DMS114 treated with DMSO at 0.1 percent for 48 hours (cell line): ENCODE measurements at regions not wholly inside any gene's neighbourhood (a gene's known extent, or its start where the extent isn't known, plus 50 kb on each side); places are given as distances from the start of the nearest gene placed in this dataset.

ENCODE experiments used
- DNase-seq: peaks from one replicate; lab custom pipeline; 2025; ENCODE audit not compliant: unreplicated experiment; lab: John Stamatoyannopoulos, UW

DNA sequence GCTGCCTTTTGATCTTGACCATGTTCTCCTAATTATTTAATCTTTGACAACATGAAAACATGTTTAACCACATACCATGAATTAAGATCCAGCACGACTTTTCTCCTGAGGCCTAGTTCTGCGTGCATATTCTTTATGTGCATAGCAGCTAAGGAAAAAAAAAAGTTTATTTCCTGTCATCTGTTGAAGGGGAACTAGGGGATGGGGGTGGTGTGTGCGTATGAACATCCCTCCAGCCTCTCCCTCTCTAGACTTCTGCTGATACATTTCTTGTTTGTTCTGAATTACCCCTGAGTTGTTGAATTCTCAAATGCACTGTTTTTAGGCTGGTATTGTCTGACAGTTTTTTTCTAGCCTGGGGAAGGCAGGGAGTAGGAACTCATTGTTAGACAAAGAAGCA, 543.3 kb downstream of the FGF9 start:
- no peak for DNase-seq

DNA sequence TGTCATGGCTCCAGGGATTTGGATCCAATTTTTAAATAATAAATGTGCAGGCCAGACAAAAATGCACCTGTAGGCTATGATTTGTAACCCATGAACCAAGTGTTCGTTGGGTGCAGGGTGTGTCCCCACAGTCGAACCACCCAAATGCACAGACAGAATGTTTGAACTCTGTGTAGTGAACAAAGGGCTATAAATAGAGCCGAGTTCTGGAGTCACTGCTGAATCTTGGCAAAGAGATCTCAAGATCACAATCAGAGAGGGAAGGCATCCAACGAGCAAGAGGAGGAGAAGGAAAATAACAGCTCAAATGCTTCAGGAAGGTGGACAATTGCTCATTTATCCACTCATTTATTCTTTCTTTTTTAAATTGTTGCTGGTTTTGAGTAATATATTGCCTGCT, 547.9 kb downstream of the FGF9 start:
- DNase-seq, result no peak

DNA sequence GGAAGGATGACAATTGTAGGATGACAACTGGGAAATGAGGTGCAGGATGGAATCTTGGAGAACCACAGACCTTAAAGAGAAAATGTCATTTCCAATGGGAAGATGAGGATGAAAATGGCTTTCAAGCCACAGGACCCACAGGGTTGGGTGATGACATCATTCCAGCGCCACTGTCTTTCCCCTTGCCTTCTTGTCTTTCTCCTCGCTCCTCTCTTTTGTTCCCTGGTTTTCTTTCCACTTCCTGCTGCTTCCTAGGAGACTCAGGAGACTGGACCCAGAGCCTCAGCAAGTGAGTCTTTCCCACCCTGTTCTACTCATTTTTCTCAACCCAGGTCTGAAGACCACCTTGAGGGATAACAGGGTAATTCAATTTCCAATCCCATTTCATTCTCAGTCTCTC, 548.8 kb downstream of the FGF9 start:
- DNase-seq, result no peak

DNA sequence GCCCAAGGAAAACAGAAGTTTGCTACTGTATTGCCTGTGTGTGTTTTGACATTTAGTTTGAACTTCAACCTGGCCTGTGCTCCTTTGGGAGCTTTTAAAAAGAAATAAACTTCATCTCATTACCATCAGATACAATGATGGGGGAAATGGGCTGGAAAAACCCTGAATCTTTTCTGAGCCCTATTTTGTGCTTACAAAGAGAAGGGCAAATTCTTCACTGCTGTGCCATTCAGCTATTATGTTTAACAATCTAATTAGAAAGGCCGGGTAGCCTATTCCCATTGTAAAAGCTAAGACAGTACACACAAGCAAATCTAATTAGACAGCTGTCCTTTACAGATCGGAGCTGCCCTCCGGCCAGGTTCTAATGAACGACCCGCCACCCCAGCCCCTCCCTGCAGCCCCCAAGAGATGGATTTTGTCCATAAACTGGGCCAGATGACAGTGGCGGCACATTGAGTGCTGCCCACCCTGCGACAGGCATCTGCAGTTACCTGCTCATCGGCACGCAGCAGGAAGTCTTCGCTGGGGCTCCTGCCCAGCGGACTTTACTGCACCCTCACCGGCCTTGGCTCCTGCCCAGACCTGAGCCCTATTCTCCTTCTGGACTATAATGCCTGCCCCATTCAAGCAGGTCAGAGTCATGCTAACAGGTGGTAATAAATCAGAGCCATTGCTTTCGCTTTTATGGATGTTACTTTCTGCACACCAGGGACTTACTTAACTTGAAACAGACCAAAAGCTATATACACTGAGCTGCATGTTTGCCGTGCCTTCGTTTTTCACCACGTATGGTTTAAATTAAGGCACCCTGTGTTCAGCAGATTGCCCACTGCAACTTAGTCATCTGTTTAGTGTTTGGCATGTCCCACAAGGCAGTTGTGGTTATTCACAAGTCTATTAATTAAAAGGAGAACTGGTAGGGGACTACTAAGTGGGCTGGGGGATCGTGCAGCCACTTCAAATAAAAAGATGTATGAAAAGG, 549.6 kb downstream of the FGF9 start:
- no peak for DNase-seq

DNA sequence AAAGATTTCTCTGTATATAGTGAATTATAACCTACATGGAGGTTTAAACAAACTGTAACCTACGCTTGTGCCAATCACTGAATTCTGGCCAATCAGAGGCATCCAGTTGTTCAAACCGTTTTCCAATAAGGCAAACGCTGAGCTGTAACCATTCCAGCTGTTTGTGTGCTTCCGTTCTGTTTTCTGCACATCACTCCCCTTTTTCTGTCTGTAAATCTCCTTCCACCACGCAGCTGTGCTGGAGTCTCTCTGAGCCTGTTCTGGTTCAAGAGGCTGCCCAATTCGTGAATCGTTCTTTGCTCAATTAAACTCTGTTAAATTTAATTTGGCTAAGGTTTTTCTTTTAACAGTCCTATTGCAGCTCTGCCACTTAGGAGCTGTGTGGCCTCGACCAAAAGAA, 552.5 kb downstream of the FGF9 start:
- no peak for DNase-seq

DNA sequence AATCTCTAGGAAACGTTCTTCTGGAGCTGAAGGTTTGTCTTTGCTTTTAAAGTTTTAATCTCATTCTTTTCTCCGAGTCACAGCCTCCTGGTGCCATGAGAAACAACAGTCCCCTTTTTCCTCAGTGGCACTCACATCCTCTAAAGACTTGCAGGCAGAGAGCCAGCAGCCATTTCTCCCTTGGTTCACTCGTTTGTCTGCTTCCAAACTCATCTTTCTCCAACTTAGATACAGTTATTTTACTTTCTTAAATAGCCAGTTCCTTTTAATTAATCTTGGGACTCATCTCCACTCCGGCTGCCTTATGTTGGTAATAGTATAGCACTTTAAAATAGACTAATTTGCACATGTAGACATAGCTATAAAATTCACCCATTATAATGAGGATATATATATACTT, 555.2 kb downstream of the FGF9 start:
- no peak for DNase-seq

DNA sequence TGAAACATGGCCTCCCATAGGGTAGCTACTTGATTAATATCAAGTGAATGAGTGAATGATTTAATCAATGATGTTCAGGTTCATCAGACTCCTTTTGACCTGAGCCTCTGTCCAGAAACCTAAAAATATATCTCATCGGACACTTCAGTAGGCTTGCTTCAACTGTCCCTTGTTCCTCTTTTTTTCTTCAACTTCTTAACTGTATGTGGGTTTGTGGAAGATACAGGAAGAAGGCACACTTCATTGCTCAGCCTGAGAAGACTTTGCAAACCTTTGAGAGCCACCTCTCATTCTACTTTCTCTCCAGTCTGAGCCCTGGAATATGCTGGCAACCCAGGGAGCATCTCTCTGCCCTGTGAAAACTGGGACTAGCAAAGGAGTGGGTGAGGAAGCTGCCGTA, 557.0 kb downstream of the FGF9 start:
- DNase-seq, result no peak

DNA sequence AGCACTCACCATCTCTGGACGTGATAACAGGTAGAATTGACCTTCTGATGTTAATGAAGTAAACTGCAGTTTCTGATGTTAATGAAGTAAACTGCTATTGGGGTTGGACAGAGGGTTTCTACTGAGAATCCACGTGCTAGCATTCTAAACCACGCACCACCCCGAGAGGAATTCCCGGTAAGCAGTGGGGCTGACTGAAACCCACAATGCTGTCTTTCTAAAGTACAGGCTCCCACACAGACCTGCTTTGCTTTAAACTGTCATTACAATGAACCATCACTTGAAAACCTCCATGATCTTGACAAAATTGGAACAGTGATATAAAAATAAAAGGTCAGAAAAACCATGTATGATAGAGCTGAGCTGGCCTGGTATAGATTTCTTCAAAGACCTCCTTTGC, 559.0 kb downstream of the FGF9 start:
- DNase-seq, result no peak

DNA sequence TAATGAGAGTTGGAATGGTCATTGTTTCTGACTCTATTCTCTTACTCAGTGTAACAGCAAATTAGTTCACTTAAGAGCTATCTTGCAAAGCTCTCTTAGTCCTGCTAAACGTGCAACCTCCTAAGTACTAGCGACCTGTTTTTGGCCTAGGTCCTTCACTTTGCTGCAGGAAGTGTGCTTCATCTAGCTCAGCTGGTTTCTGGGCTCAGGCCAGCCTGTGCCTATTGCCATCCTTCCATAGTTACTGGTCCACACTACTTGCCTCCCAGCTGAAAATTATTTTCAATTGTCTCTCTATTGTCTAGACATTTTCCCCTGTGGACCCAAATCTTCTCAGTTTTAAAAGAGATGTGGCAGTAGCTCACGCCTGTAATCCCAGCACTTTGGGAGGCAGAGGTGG, 561.3 kb downstream of the FGF9 start:
- no peak for DNase-seq

DNA sequence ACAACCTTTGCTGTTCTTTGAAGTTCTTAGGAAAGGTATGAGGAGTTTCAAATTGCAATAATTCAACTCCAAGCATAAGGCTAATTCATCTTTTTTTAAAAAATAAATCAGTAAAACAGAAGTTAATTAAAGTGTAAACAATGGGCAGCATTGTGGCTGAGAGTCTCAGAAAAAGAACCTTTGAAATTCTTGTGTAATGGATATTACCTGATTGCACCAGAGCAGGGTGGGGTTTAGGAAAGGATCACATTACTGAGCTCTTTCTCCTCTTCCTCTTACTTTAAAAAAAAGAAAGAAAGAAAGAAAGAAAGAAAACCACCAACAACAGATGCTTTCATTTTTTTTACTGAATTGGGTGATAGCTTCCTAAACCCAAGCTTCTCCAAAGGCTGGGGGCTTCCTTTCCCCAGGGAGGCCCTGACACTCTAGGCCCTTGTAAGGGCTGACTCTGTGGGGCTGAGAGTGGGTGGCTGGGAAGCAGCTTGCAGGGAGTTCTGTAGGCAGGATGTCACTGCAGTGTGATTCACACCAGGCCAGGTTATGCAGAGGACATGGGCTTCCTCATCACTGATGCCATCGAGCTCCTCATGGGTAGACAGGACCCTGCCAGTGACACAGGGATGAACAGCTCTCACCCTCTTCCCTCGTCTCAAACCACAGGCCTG, 564.5 kb downstream of the FGF9 start:
- no peak for DNase-seq

DNA sequence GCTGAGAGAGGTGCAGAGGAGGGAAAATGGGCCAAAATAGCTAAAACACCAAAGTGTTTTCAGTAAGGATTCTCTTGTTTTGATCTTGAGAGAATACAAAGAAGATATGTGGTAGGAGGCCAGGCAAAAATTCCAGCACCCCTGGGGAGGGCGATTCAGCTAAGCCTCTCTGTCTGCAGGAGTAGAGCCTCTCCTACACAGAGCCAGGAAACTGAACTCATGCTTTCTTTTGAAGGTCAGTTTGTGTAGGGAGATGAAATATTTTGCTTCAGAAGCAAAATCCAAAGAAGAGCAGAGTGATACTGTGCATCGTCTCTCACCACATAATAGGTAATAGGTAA, 565.0 kb downstream of the FGF9 start:
- DNase-seq, result no peak

DNA sequence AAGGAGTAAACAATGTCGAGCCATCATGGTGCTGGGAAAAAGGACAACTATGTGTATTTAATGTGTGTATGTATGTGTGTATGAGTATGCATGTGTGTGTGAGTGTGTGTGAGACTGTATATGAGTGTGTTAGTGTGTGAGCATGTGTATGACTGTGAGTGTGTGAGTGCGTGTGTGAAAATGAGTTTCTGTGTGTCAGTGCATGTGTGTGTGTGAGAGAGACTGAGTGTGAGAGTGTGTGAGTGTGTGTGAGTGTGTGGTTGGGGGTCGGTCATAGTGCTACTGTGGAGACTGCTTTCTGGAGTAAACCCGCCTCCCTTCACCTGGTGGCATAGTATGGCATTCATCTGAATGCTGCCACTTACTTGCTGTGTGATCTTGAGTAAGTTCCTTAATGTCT, 567.4 kb downstream of the FGF9 start:
- no peak for DNase-seq

DNA sequence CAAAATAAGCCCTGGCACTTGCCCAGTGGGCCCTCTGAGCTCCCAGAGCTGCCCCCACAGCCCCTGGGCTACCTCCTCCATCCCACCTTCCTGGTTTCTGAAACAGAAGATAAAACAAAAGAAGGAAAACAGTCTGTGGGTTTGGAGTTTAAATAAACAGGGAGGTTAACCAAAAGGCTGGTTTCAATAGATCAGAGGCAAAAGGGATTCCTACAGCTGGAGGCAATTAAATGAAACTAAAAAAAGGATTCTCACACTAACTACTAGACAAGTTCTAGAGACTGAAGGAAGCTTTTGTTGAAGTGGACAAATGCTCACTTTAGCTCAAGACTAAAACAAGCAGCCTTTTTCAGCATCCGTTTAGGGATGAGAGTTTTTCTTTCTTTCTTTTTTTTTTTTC, 569.8 kb downstream of the FGF9 start:
- no peak for DNase-seq

DNA sequence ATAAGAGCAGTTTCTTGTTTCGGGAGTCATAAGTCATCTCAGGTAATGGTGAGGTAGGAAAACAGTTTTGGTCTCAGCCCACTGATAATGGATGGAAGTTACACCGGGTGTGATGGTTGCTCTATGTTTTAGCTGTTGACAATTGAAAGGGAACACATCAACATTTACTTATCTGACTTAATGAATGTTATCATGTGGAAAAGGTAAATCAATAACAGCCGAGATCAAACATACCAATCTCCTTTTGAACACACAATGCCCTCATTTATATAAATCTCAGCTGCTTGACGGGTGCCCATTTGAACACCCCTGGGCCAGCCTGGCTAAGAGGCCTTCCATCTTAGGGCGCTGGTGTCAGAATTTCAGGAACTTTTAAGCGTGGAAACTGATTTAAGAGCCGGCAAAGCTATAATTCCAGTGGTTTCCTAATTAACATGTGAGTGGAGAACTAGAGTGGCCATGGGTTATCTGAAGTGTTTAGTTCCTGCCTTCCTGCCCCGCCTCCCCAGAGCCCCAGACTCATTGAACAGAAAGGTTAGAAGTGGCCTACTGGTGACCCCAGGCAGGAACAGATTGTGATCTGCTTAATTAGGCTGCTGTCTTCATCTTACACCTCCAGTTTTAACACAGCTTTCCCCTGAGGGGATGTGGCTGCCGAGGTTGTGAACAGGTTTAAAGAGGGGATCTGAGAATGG, 572.7 kb downstream of the FGF9 start:
- DNase-seq, result no peak

DNA sequence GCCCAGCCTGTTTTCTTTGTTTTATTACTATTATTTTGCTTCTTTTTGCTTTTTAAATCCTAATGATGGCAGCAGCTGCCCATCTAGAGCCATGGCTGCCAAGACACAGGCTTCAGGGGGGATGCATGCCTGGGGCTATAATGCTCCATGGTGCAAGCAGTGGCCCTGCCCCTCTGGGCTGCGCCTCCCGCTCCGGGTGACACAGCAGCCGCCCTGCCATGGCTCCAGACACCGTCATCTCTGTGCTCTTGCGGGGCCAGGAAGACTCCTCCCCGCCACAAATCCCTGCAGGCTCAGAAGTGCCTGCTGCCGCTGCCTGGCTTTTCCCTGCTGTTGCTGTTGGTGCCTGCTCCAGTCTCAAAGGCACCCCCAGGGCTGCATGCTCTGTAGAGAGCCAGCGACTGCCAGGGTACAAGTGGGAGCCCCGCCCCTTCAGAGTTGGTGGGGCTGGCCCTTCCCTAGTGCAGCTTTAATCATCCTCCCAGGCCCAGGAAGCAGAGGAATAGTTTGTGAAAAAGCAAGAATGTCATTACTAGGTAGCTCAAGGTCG, 581.5 kb downstream of the FGF9 start:
- no peak for DNase-seq

DNA sequence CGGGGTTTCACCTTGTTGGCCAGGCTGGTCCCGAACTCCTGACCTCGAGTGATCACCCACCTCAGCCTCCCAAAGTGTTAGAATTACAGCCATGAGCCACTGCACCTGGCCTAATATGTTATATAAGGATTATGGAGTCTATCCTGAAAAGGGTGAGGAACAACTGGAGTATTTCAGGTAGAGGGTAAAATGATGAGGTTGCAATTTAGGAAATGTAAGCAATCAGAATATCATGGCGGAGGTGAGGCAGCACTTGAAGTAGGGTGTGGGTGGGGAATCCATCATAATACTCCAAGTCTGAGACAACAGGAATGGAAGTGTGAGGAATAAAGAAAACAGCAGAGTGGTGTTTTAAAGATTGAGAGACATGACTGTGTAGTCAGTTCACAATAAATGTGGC, 582.2 kb downstream of the FGF9 start:
- DNase-seq, result no peak

DNA sequence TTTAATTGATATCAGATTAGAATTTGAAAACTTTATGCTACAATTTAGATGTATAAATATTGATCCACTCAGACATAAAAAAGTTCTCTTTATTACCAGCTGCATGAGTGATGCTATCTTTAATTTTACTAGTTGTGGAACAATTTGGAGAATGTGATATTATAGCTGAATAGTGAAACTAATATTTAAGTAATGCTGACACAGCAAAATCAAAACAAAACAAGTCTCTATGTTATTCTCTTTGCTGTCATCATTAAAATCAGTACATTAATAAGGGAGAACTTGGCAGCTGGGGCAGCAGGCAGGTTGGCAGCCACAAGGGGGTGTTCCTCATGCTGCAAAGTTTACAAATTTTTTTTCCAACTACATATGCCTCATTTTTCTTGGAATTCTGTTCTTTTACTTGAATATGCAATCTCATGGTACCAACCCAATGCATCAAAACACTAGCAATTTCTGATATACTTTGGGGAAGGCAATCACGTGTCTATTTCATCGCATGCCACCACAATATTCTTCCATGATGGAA, 585.3 kb downstream of the FGF9 start:
- DNase-seq, result no peak

DNA sequence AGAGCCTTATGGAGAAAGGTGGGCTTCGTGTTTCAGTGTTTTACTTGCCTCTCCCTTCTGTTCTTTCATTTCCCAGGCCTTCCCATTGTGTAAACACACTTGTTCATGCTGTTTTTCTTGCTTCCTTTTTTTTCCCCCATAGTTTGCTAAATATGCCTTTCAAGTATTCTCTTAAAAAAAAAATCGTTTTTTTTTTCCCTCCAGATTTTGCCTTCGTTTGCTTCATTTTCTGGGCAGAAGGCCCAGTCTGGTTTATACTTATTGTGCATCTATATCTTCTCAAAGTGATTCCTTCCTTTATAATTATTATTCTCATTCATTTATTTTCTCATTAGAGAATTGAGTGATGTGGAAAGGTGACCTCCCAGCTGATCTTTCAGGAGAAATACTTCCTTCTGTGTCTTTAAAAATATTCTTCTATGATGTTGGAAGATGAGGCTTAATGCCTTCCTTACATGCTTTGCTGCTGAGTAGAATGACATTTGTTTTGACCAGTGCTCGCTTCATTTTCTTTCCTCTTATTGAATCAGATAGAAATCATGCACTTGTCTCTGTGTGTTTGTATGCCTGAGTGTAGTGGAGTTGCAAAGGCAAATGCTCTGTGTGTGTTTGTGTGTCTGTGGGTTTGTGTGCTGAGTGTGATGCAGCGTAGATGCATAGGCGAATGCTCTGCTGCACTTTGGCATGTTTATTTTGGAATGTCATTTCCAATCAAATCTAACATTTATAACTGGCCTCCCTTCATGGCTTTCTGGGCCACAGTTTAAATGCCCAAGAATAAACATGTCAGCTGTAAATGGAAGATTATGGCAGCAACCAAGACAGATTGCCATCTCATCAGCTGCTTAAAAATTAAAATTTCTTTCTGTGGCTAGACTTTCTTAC, 591.4 kb downstream of the FGF9 start:
- no peak for DNase-seq

DNA sequence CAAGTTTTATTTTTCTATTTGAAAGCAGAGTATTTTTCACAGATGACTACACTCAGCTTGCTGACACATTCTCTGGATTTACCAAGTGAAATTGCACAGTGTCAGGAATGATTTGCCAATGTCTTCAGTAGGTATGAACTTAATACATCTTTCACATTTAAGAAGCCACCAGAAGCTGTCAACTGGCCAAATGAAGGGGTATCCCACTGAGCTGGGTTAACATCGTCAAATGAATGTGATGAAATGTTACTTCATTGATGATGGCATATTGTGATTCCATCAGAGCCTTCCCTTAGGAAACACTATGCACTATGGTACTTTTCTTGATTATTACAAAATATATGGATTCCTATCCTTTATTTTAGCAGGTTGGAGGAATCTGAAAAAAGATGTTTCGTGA, 592.3 kb downstream of the FGF9 start:
- DNase-seq, result no peak

DNA sequence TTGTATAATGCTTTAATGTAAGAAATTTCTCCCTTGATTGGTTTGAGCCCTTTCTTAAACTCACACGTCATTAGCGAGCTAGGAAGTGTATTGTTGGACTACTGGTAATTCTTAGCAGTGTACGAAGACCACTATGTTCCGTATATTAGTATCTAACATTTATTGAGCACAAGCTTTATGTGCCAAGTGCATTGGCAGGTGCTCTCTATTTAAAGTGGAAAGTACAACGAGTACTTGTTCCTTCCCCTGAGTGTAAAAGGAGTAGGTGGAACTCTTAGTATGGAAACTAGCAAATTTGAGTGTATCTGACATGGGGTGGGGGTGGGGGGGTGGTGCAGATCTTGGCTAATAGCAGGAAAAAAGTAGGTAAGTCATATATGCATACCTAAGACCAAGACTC, 594.7 kb downstream of the FGF9 start:
- DNase-seq, result no peak

DNA sequence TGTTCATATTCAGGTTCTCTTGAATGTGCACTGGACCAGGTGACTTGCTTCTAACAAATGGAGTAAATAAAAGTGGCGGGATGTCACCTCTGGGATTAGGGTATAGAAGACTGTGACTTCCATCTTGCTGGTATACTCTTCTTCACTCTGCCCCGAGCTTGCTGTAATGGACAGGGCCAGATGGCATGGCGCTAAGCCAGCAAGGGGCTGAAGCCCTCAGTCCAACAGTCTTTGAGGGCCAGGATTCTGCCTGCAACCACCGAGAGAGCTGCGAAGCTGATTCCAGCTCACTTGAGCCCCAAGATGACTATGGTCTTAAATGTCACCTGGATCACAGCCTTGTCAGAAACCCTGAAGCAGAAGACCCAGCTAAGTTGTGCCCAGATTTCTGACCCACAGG, 600.0 kb downstream of the FGF9 start:
- no peak for DNase-seq
